H9 (cell line): ENCODE measurements at regions not wholly inside any gene's neighbourhood (a gene's known extent, or its start where the extent isn't known, plus 50 kb on each side); places are given as distances from the start of the nearest gene placed in this dataset.

Experiments
- DNase-seq: peaks from one replicate; pipeline ENCODE4 v3.0.0-alpha.2; 2017
- H2AFZ ChIP-seq: one replicate; pipeline ENCODE4 v1.6.1; 2013; ENCODE audit warnings: mild to moderate bottlenecking, low read length, control low read depth, moderate library complexity
- H2AK5ac ChIP-seq: 2 replicates; pipeline ENCODE4 v1.6.1; 2013; ENCODE audit warnings: low read length, control low read depth, mixed read lengths; ENCODE audit not compliant: insufficient read length
- H2BK120ac ChIP-seq: one replicate; pipeline ENCODE4 v1.6.1; 2013; ENCODE audit warnings: low read depth, mild to moderate bottlenecking, low read length, control low read depth, inconsistent platforms; ENCODE audit not compliant: poor library complexity, severe bottlenecking
- H2BK12ac ChIP-seq: 2 replicates; pipeline ENCODE4 v1.6.1; 2013; ENCODE audit warnings: low read length, control low read depth, mixed read lengths, low read depth; ENCODE audit not compliant: insufficient read length
- H2BK15ac ChIP-seq: 2 replicates; pipeline ENCODE4 v1.6.1; 2013; ENCODE audit warnings: low read depth, low read length, control low read depth
- H2BK20ac ChIP-seq: one replicate; pipeline ENCODE4 v1.6.1; 2013; ENCODE audit warnings: low read depth, mild to moderate bottlenecking, low read length, control low read depth, inconsistent platforms; ENCODE audit not compliant: poor library complexity, severe bottlenecking
- H2BK5ac ChIP-seq: 2 replicates; pipeline ENCODE4 v1.6.1; 2013; ENCODE audit warnings: low read length, control low read depth, mixed read lengths; ENCODE audit not compliant: insufficient read length
- H3K14ac ChIP-seq: 2 replicates; pipeline ENCODE4 v1.6.1; 2013; ENCODE audit warnings: low read length, control low read depth; ENCODE audit not compliant: insufficient read depth
- H3K18ac ChIP-seq: 2 replicates; pipeline ENCODE4 v1.6.1; 2013; ENCODE audit warnings: low read depth, mild to moderate bottlenecking, mixed read lengths, low read length, control low read depth; ENCODE audit not compliant: insufficient read length
- H3K23ac ChIP-seq: 2 replicates; pipeline ENCODE4 v1.6.1; 2013; ENCODE audit warnings: low read length, control low read depth, mixed read lengths, low read depth; ENCODE audit not compliant: insufficient read length
- H3K23me2 ChIP-seq: 2 replicates; pipeline ENCODE4 v1.6.1; 2013; ENCODE audit warnings: low read depth, mild to moderate bottlenecking, mixed read lengths, low read length, control low read depth; ENCODE audit not compliant: insufficient read length, poor library complexity, severe bottlenecking
- H3K27ac ChIP-seq: 2 replicates; pipeline ENCODE4 v1.5.1; 2013; ENCODE audit warnings: low read length, control low read depth, mixed read lengths, low read depth; ENCODE audit not compliant: insufficient read length
- H3K27me3 ChIP-seq: 2 replicates; pipeline ENCODE4 v1.6.1; 2013; ENCODE audit warnings: low read length, control low read depth, inconsistent platforms; ENCODE audit not compliant: insufficient read depth
- H3K4ac ChIP-seq: 2 replicates; pipeline ENCODE4 v1.6.1; 2013; ENCODE audit warnings: low read depth, mild to moderate bottlenecking, control low read depth, inconsistent platforms, low read length, moderate library complexity
- H3K4me1 ChIP-seq: 2 replicates; pipeline ENCODE4 v1.6.1; 2013; ENCODE audit warnings: low read length, control low read depth, inconsistent platforms; ENCODE audit not compliant: insufficient read depth
- H3K4me2 ChIP-seq: 2 replicates; pipeline ENCODE4 v1.6.1; 2013; ENCODE audit warnings: low read length, control low read depth, mixed read lengths; ENCODE audit not compliant: insufficient read length, insufficient read depth
- H3K56ac ChIP-seq: 2 replicates; pipeline ENCODE4 v1.6.1; 2013; ENCODE audit warnings: low read depth, mild to moderate bottlenecking, mixed read lengths, low read length, control low read depth; ENCODE audit not compliant: insufficient read length
- H3K79me1 ChIP-seq: 2 replicates; pipeline ENCODE4 v1.6.1; 2013; ENCODE audit warnings: low read depth, mild to moderate bottlenecking, moderate library complexity, low read length, control low read depth, inconsistent platforms; ENCODE audit not compliant: insufficient read depth, poor library complexity, severe bottlenecking
- H3K79me2 ChIP-seq: 2 replicates; pipeline ENCODE4 v1.6.1; 2013; ENCODE audit warnings: low read length, control low read depth, inconsistent platforms; ENCODE audit not compliant: insufficient read depth
- H3K9ac ChIP-seq: 2 replicates; pipeline ENCODE4 v1.6.1; 2013; ENCODE audit warnings: low read length, control low read depth, mixed read lengths; ENCODE audit not compliant: insufficient read length; ENCODE audit errors: extremely low read depth
- H3K9me3 ChIP-seq: one replicate; pipeline ENCODE4 v1.6.1; 2013; ENCODE audit warnings: low read depth, low read length, inconsistent platforms; ENCODE audit not compliant: control insufficient read depth
- H3T11ph ChIP-seq: one replicate; pipeline ENCODE4 v1.6.1; 2013; ENCODE audit warnings: mild to moderate bottlenecking, low read length, control low read depth, inconsistent platforms
- H4K20me1 ChIP-seq: one replicate; pipeline ENCODE4 v1.6.1; 2013; ENCODE audit not compliant: control insufficient read depth, insufficient read length, insufficient read depth
- H4K5ac ChIP-seq: 2 replicates; pipeline ENCODE4 v1.6.1; 2013; ENCODE audit warnings: low read depth, mild to moderate bottlenecking, mixed read lengths, low read length, control low read depth; ENCODE audit not compliant: insufficient read length
- H4K8ac ChIP-seq: replicated peaks from 2 replicates; pipeline ENCODE4 v1.6.1; 2013; ENCODE audit warnings: low read length, control low read depth, mixed read lengths, low read depth; ENCODE audit not compliant: insufficient read length
- H4K91ac ChIP-seq: 2 replicates; pipeline ENCODE4 v1.6.1; 2013; ENCODE audit warnings: low read depth, mild to moderate bottlenecking, moderate library complexity, mixed read lengths, low read length, control low read depth; ENCODE audit not compliant: insufficient read length
- H3K27ac Mint-ChIP-seq, 3 experiments: 2 replicates in 2 of 3; 3 replicates in 1 of 3; pipeline ENCODE4 v1.8.0; 2020 to 2021; ENCODE audit warnings: mixed read lengths in 3 of 3, mild to moderate bottlenecking in 1 of 3, moderate library complexity in 1 of 3
- H3K27me3 Mint-ChIP-seq: 2 replicates; pipeline ENCODE4 v1.8.0; 2021; ENCODE audit warnings: low read depth, mild to moderate bottlenecking, moderate library complexity, mixed read lengths
- H3K36me3 Mint-ChIP-seq, 3 experiments: 2 replicates in 2 of 3; 3 replicates in 1 of 3; pipeline ENCODE4 v1.8.0; 2020 to 2021; ENCODE audit warnings: low read depth in 3 of 3, mixed read lengths in 3 of 3; ENCODE audit not compliant: insufficient read depth in 1 of 3
- H3K4me1 Mint-ChIP-seq, 2 experiments: 2 replicates each; pipeline ENCODE4 v1.8.0; 2020; ENCODE audit warnings: mixed read lengths in 2 of 2
- H3K4me3 Mint-ChIP-seq, 2 experiments: 2 replicates in 1 of 2; 3 replicates in 1 of 2; pipeline ENCODE4 v1.8.0; 2020 to 2021; ENCODE audit warnings: mild to moderate bottlenecking in 2 of 2, mixed read lengths in 2 of 2, moderate library complexity in 1 of 2
- H3K9me3 Mint-ChIP-seq, 2 experiments: 2 replicates in 1 of 2; 3 replicates in 1 of 2; pipeline ENCODE4 v1.8.0; 2020; ENCODE audit warnings: mild to moderate bottlenecking in 2 of 2, mixed read lengths in 2 of 2, moderate library complexity in 1 of 2
- WGBS: extraction: QIAGEN DNeasy Blood & Tissue Kit; methylation state at CpG from one replicate; pipeline ENCODE4 v1.1.7; 2013; ENCODE audit warnings: missing lambda C conversion rate, low lambda C conversion rate, mixed read lengths; ENCODE audit not compliant: insufficient read length; ENCODE audit errors: extremely low coverage; 5-methylcytosine and 5-hydroxymethylcytosine counted together
- TF ChIP-seq, protein P1 (sequence below): fragments of 200-600 bp; sonication (generic); conservative IDR thresholded peaks from 3 replicates; pipeline ENCODE4 v1.8.0; 2021; ENCODE audit warnings: antibody characterized with exemption, mild to moderate bottlenecking

DNA sequence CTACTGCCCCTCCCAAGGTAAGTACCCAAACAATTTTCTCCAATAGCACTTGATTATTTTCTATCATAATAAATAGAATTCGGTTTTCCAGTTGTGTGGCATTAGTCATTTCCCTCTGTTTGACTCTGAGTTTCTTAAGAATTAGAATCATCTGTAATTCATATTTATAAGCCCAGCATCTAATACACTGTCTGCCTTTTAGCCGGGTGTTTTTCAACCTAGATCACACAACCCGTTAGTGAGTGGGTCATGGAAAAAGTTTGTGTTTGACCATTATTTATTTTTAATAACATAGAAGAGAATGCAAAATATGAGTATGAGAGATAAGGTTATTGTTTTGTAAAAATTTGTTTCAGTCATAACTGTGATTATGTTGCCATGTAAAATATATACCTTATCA is 701.6 kb downstream of the RFPL4B start:
- no peak overlapping the region for H2BK12ac ChIP-seq
- no peak overlapping the region for H3K4ac ChIP-seq
- no CpG with 5 or more reads among the region's 3 CpGs for WGBS
- no peak overlapping the region for H4K8ac ChIP-seq
- no peaks in the 10 kb centered on the region; the same call in 1 of the 2 replicates for H3K4me1 ChIP-seq
- H2AFZ ChIP-seq = no peak overlapping the region
- no peaks in the 10 kb centered on the region for H3K79me1 ChIP-seq
- H3K9me3 ChIP-seq = no peaks in the 10 kb centered on the region
- H3K14ac ChIP-seq = no peak overlapping the region
- no peak overlapping the region for H3K9ac ChIP-seq
- no peak overlapping the region for H2BK5ac ChIP-seq
- H3K4me2 ChIP-seq = no peak overlapping the region
- no peak overlapping the region for H2BK20ac ChIP-seq
- no peak overlapping the region for H2BK120ac ChIP-seq
- no peak overlapping the region for H3K27ac ChIP-seq
- Mint-ChIP-seq H3K36me3 (no peaks in the 10 kb centered on the region), H3K27me3 (no peaks in the 10 kb centered on the region), H3K27ac (no peak overlapping the region), H3K4me3 (no peak overlapping the region), H3K9me3 (no peaks in the 10 kb centered on the region), H3K4me1 (peaks cover 24 to 25% of the 10 kb centered on the region in 2 experiments)
- H2AK5ac ChIP-seq = no peak overlapping the region
- no peak overlapping the region for H3K23ac ChIP-seq
- no peaks in the 10 kb centered on the region for H3K79me2 ChIP-seq
- no peak overlapping the region for H4K91ac ChIP-seq
- no peak for DNase-seq
- H3K18ac ChIP-seq = no peak overlapping the region
- H4K20me1 ChIP-seq = no peaks in the 10 kb centered on the region
- H3K27me3 ChIP-seq = no peaks in the 10 kb centered on the region
- no peaks in the 10 kb centered on the region for H3K23me2 ChIP-seq
- H3T11ph ChIP-seq = no peak overlapping the region
- TF ChIP-seq, protein P1, sequence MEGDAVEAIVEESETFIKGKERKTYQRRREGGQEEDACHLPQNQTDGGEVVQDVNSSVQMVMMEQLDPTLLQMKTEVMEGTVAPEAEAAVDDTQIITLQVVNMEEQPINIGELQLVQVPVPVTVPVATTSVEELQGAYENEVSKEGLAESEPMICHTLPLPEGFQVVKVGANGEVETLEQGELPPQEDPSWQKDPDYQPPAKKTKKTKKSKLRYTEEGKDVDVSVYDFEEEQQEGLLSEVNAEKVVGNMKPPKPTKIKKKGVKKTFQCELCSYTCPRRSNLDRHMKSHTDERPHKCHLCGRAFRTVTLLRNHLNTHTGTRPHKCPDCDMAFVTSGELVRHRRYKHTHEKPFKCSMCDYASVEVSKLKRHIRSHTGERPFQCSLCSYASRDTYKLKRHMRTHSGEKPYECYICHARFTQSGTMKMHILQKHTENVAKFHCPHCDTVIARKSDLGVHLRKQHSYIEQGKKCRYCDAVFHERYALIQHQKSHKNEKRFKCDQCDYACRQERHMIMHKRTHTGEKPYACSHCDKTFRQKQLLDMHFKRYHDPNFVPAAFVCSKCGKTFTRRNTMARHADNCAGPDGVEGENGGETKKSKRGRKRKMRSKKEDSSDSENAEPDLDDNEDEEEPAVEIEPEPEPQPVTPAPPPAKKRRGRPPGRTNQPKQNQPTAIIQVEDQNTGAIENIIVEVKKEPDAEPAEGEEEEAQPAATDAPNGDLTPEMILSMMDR = no peak
- H2BK15ac ChIP-seq = no peak overlapping the region
- H3K56ac ChIP-seq = no peak overlapping the region
- H4K5ac ChIP-seq = no peak overlapping the region
